ENCODE measurements at regions not wholly inside any gene's neighbourhood (a gene's known extent, or its start where the extent isn't known, plus 50 kb on each side); places are given as distances from the start of the nearest gene placed in this dataset.

DNA sequence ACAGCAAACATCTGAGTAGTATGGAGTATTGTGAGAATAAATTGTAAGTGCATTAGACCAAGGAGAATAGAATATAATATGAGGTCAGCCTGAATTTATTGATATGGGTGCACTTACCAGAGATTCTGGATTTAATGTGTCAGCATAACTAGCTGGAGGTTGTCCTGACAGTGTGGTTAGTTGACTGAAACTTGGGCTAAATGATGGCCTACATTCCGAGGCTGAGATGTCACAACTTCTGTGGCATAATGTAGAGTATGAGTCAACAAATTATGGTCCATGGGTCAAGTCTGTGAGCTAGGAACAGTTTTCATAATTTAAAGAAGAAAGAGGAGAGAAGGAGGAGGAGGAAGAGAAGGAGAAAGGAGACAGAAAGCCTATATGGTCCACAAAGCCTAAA lies 127.6 kb downstream of the QPCT start:
- no peak for DNase-seq

DNA sequence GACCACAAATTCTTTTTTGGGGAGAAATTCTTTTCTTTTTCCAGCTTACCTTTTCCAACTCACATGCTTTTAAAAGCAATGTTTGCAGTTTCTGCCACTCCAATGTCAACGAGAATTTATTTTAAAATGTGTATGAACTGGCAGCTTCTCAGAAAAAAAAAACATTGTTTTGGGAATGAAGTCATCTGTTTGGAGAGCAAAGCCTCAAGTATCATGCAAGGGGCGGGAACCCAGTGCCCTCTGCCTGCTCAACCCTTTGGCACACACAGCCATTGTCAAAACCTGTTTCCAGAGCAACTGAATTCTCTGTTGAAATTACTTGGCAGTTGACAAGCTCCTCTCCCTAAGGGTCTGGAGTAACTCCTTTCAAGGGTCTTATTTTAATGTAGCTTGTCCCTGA lies 128.5 kb downstream of the QPCT start:
- DNase-seq = no peak

DNA sequence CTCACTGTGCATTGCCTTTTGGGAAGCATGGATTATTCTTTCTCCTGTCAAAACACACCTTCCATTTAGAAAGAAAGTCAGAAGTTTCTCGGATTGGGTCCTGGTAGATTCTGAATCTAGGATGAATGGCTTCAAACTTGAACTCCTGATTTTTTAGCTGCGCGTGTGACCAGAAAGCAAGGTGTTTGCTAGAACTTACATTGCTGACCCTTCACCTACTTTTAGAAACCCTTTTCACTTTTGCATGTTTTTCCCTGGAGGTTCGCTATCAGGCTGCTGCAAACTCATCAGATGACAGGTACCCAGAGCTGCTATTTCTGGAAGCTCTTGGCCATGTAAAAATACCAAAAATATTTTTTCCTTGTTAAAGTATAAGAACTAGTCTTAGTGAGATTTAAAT lies 132.0 kb downstream of the QPCT start:
- DNase-seq = no peak

DNA sequence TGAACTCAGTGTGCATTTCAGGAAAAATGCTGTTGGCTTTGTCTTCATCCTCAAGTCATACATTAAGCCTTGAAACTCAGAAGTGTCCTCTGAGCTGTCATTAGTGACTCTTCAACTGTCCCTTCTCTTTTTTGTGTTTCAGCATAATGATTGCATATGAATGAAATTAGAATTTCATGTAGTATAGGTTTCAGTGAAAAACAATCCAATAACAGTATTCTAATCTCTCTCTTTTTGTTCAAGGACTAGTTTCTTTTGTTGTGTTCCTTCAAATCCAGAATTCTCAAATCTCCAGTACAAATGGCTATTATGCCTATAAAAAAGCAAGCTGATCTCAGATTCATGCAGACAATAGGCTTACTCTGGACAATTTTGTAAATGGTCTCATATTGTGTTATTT lies 133.5 kb downstream of the QPCT start:
- DNase-seq = no peak

DNA sequence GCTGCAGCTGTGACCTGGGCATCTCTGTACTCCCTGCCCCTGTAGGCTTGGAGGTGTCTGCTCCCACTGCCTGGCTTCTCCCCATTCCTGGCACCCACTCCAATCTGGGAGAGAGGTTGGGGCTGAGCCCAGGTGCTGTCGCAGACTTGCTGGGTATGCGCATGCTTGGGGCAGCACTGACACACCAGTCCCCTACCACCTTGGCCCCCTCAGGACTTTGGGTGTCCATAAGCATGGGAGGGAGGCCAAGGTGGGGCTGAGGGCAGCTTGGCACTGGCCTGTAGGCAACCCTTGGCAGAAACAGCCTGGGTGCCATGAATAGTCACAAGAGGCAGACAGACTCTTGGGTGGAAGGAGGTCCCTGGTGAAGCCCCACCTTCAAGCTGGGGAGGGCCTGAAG lies 136.8 kb downstream of the QPCT start:
- no peak for DNase-seq

DNA sequence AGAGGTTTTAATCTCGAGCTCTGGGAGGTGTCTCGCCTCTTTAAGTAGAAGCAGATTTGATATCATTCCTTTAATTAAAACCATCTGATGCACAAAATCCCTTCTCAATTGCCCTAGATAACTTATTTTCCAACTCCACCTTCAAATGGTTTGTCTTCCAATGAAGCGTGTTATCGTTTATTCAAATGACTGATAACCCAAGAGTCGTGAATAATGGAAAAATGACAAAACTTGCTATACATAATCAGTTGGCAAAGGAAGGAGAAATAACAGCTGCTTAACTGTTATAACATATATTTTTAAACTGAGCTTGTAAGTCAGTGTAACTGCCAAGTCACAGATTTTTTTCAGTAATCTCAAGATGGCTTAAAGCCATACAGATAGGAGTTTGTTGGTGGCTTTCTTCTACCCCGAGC lies 144.6 kb downstream of the QPCT start:
- DNase-seq = no peak

DNA sequence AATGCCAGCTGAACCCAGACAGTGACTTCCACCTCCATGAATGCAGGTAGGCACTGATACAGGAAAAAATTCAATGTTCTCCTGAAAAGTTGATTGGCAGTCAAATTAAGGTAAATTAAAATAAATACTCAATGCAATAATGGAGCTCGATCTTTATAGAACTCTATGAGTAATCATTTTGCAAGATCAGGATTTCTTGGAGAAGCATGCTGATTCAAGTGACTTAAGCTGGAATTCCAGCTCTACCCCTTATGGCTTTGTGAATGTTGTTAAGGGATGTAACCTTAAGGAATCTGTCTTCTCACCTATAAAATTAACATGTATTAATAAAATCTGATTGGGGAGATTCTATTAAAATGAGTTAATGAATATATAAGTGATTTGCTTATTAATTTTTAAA lies 145.1 kb downstream of the QPCT start:
- no peak for DNase-seq

DNA sequence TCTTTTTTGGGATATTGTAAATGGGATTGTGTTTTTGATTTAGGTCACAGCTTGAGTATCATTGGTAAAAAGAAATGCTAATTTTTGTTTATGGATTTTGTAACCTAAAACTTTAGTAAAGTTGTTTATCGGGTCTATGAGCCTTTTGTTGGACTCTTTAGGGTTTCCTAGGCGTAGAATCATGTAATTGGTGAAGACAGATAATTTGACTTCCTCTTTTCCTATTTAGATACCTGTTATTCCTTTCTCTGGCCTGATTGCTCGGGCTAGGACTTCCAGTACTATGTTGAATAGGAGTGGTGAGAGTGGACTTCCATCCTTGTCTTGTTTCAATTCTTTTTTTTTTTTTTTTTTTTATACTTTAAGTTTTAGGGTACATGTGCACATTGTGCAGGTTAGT lies 149.0 kb downstream of the QPCT start:
- DNase-seq = no peak

DNA sequence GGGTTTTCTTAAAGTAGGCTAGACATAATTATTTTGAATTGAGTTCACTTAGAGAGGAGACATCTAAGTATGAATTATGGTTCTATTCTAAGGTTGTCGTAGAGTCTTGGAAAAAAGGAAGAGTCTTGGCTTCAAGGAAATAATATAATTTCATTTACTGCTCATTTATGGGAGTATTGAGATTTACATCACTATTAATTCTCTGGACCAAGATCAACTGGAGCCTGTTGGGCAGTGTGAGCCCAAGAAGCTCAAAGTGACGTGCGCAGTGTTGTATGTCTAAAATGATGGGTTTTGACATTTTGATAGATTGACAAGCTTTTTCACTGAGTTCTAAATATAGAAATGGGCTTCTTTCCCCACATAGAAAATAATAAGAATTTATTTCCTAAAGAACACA lies 154.7 kb downstream of the QPCT start:
- DNase-seq = no peak

DNA sequence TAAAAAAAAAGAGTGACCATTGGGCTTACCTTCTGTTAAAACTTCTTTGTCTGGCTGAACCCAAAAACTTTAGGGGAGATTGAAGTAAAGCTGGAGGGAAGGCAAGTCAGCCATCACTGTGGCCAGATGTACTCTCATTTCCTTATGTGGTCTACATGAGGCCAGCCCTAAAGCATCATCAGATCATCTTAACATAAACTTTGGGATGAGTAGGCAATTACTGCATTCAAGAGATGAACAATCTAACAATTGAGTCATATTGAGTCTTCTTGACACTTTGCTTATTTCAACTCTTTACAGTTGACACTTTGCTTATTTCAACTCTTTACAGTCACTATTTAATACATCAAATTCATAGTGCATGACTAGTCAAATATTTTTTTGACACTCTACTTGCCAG lies 155.6 kb downstream of the QPCT start:
- DNase-seq = no peak

DNA sequence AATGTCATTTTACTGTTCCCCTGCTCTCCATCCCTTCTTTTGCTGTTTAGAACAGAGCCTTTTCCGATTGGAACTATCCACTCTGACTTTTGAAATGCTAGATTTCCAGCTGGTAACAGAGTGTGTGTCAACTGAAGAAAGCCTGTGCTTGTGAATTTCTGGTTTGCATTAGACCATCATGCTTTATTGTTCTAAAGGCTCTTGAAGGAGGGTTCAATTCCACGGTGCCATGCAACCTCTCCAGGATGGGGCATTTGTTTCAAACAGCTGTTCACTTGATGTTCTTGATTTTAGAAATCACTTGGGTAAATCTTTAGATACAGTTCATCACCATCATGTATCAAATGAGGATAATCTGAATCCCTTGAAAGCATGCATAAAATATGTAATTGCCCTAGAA lies 156.7 kb downstream of the QPCT start:
- no peak for DNase-seq

DNA sequence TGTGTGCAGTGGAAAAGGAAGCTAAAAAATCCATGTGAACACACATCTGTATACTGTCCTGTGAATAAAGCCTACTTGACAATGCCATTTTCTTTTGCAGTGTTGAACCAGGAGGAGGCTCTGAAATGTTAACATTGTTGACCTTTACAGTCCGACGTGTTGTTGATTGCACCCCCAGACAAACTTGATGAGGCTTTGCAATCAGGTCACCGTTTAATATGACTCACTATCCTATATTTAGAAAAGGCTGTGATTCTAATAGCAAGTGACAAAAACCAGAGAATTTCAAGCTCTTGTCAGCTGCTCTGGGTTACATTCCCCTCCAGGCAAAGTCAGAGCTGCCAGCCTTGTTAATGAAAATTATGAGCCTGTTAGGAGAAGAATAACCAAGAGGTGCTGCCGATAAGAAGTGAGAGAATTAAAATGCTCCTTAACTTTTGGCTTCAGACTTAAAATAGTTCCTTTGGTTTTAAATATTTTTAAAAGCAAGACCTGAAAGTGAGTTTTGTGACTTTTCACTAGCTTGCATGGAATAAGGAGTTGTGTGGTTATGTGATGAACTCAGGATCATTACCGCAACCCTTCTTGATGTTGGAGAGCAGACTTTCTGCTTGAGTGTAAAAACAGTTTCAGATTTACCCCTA lies 162.1 kb downstream of the QPCT start:
- no peak for DNase-seq

DNA sequence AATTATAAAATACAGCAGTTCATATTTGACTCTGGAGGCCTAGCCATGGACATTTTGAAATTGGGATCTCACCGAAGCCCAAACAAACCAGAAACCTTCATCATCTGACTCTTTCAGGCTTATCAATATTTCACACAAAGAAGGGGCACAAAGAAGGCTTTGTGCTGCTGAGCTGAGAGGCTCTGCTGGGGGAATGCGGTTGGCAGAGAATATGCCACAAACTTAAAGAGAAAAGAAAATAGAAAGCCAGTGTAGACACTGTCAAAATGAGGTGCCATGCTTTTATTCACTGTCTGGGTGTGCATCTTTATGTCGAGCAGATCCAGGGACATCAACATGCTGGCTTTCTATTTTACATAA lies 162.6 kb downstream of the QPCT start:
- no peak for DNase-seq

DNA sequence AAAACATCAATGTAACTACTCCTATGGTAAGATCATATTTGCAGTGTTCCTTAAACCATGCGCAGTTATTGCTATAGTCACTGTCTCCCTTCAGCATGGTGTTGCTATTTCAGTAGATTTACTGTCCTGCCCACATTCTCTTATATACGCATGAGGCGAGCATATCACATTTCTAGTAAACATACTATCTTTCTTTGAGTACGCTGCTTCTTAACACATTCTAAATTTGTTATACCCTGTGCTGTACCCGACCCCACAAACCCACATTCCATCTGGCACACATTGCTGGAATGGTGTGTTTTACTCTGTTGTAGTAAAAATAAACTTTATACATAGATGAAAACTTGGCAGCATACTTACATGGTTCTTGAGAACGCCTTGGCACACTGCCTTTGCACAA lies 163.3 kb downstream of the QPCT start:
- DNase-seq = no peak

DNA sequence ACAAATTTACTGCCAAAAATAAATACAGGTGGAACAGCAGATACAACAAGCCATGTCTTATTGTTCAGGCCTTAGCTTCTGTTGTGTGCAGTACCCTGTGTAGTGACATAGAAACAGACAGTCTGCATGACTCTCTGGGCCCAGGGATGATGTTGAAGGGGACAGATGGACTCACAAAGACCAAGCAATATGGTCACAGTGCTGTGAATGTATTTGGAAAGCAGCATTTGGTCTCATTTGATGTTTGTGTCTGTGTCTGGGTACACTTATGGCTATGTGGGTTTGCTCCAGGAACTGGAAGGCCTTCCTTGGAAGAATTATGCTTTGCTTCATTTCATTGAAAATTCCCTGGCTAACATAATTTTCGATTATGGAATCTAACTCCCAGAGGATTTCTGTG lies 158.5 kb downstream of the CDC42EP3 start:
- DNase-seq = no peak

DNA sequence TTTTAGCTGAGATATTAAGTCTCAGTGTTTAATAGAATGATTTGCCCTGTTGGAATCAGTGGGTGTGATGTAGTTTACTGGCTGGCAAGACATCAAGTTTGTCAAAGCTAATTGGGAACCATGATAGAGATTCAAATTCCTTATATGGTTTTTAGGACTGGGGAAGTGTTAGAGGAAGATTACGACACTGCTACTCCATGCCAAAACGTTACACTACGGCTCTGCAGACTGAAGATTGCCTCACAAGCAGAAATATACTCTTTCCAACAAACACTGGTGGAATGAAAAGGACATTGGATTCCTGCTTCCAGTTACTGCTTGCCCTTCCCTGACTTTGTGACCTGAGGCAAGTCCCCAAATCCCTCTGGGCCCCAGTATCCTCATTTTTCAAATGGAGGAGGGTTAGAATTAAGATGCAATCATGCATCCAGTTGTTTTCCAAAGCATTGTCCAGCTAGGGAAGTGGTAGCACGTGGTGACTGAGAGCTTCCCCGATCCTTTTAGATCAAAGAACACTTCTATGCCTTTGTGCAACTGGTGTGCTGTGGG lies 147.6 kb downstream of the CDC42EP3 start:
- DNase-seq = peak; percentile 43

DNA sequence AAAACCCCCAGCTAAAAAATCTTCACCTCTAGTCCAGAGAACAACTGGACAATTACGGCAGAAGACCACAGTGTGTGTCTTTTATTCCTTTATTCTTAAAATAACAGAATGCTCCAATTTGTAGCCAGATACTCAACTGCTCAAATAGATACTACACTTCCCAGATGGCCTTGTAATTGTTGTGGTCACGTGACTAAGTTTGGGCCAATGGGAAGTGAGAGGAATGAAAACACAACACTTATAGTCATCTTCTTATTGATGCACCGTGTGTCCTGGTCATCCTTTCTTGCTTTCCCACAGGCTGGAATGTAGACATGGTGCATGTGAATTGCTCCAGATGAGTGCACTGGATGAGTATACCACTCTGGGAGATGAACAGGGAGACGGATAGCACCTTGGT lies 145.1 kb downstream of the CDC42EP3 start:
- no peak for DNase-seq

DNA sequence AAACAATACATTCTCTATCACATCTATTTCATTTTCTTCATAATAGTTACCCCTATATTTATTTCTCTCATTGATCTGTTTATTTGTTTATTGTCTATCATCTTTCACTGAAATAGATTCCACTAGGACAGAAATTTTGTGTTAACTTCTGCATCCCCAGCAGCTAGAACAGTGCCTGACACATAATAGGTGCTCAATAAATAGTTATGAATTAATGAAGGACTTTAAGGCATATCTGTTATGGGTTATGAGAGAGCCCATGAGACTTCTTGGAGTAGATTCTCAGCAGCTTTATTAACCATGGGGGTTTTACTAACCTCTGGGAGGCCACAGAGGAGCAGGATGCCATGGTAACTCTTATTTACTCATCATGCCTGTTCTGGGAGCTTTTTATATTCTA lies 144.6 kb downstream of the CDC42EP3 start:
- no peak for DNase-seq

DNA sequence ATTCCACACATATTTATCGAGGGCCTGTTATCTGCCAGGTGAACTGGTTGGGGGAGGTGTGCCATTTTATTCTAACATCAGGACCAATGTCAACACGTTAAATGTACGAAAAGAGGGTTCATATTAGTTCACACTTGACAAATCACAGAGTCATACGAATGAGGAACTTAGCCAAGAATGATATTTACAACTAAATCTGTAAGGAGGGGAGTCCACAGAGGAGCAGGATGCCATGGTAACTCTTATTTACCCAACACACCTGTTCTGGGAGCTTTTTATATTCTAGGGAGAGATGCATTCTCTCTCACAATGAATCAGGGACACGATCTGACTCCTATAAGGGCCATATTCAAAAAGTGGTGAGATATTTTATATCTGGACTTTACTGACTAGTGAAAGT lies 144.1 kb downstream of the CDC42EP3 start:
- DNase-seq = no peak

DNA sequence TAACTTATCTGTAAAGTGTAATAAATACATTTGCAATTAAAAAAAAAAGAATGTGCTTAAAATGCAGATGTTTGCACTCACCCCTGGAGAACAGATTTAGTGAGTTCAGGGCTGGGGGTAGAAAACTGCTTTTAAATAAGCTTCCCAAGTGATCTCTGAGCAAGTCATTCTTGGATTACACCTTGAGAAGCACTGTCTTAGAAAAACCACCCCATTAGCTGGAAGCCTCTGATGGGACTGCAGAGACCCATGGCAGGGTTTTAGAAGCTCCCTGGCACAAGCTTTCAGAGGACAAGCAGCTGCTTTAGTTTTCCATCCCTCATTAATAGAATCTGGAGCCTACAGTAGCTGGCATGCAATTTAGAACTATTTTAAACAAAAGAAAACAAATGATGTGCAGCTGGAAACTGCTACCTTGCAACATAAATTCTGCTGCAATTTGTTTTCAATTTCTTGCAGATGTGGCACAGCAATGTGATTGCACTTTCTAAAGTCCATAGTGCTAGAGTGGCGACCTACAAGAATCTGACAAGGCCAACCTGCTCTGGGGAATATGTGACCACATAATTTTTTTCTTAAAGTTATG lies 141.5 kb downstream of the CDC42EP3 start:
- DNase-seq = no peak

DNA sequence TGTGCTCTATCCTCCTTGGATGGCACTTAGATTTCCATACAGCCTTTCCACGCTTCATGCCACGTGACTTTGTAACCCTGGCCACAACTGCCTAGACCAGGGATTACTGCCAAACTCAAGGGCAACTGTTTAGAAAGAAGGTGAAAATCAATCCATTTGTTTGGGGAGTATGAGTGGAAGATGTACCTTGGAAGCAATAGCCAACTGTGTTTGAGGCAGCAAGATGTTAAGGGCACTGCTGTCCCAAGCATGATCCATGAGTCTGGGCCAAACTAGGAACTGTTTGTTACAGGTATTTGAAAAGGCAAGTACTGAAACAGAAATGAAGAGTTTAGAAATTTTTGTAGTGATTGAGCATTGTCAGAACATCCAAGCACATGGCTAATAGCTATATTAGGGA lies 138.9 kb downstream of the CDC42EP3 start:
- no peak for DNase-seq

DNA sequence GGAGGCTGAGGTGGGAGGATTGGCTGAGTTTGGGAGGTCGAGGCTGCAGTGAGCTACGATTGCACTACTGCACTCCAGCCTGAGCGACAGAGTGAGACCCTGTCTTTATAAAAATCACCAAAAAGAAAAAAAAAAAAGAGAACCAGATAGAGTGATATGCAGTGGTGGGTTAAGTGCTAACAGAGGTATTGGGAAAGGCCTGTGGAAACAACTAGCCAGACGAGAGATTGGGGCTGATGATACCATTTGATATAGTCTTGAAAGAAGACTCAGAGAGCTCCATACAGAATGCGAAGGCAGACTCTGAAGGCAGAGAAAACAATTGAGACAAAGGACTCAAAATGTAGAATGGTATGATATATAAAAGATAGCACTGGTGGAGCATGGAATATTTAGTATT lies 134.1 kb downstream of the CDC42EP3 start:
- no peak for DNase-seq

DNA sequence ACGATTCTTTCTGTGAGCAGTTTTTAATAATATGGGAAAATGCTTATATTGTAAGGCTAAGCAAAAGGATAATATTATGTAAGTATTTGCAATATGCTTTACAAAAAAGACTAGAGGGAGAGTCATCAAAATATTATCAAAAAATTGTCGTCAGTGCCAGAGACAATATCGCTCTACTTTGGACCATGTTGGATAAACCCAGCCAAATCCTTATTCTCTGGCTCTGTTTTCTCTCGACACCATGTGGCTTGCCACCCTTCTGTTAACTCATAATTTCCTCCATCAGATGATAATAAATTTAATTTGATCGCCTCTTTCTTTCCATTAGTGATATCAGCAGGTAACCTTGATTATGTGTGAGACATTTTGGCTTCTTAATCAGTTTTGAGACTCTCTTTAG lies 129.9 kb downstream of the CDC42EP3 start:
- no peak for DNase-seq

DNA sequence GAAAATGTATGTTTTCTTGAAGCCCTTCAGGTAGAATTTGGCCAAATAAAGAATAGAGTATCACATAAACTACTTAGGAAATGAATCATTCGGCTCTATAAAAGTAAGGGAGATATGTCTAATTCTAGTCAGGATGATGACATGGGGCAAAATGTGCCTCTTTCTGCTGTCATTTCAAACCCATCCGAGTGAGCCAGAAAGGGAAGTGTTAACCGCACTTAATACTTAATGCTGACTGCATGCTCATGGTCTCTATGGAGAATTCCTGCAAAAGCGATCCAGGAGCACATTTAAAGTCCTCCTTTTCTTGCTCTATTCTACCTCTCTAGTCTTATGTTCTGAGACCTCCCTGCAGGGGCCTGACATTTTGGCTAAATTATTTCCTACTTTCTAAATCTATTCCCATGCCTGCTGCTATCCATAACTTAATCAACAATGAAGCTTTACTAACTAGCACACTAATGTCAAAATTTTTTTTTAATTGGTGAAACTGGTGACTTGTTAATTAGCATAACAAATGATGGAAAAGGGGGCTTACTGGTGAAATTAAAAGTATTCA lies 127.4 kb downstream of the CDC42EP3 start:
- no peak for DNase-seq

Data from renal pelvis (tissue), 1 donor.